ENCODE measurements at regions not wholly inside any gene's neighbourhood (a gene's known extent, or its start where the extent isn't known, plus 50 kb on each side); places are given as distances from the start of the nearest gene placed in this dataset.

DNA sequence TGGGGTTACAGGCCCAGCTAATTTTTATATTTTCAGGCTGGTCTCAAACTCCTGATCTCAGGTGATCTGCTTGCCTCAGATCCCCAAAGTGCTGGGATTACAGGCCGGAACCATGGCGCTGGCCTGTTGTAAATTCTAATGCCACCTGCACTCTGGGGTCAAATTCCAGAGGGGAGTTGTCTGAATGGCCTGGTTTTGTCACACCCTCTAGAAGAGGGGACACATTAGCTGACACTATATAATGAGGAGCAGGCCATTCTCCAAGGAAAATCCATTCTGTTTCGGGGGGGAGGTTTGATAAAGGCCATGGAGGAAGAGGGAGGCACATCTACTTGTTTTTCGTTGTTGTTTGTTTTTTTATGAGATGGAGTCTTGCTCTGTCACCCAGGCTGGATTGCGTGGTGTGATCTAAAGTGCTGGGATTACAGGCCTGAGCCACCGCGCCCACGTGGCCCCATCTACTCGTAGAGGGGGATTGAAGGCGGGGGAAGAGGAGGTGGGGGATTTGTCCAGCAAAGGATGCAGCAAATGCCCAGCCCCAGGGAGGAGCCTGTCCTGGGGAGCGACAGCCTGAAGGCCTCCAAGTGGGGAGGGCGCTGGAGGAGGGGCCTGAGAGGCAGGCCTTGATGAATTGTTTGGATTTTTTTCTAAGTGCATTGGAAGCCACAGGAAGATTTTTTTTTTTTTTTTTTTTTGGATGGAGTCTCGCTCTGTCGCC lies 78.4 kb upstream of the SLC45A1 start:
- TF ChIP-seq, protein P1, sequence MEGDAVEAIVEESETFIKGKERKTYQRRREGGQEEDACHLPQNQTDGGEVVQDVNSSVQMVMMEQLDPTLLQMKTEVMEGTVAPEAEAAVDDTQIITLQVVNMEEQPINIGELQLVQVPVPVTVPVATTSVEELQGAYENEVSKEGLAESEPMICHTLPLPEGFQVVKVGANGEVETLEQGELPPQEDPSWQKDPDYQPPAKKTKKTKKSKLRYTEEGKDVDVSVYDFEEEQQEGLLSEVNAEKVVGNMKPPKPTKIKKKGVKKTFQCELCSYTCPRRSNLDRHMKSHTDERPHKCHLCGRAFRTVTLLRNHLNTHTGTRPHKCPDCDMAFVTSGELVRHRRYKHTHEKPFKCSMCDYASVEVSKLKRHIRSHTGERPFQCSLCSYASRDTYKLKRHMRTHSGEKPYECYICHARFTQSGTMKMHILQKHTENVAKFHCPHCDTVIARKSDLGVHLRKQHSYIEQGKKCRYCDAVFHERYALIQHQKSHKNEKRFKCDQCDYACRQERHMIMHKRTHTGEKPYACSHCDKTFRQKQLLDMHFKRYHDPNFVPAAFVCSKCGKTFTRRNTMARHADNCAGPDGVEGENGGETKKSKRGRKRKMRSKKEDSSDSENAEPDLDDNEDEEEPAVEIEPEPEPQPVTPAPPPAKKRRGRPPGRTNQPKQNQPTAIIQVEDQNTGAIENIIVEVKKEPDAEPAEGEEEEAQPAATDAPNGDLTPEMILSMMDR (conservative IDR thresholded peaks at IDR 0.05; ENCODE audit: low read length): no peak
- H3K36me3 ChIP-seq (ENCODE audit: insufficient read depth, low read length): no peaks in the 10 kb centered on the region
- no peak overlapping the region for H3K4me3 ChIP-seq (ENCODE audit: low read length, poor library complexity, severe bottlenecking)
- H3F3A ChIP-seq (ENCODE audit: low read depth): no peaks in the 10 kb centered on the region
- peaks cover 5% of the 10 kb centered on the region for H3K4me1 ChIP-seq (ENCODE audit: insufficient read depth, low read length, poor library complexity, severe bottlenecking)
- H4K20me1 ChIP-seq (ENCODE audit: insufficient read depth, low read length, poor library complexity, severe bottlenecking): no peaks in the 10 kb centered on the region
- no peaks in the 10 kb centered on the region for H3K9me3 ChIP-seq (ENCODE audit: insufficient read depth, low read depth, low read length)
- H3K9me2 ChIP-seq (replicated peaks; ENCODE audit: low read depth, low read length): no peaks in the 10 kb centered on the region
- no peaks in the 10 kb centered on the region for H3K79me2 ChIP-seq (ENCODE audit: insufficient read depth, low read length)
- H2AFZ ChIP-seq (ENCODE audit: low read length): no peak overlapping the region
- no peak overlapping the region for H3K9ac ChIP-seq (ENCODE audit: low read depth, low read length, poor library complexity, severe bottlenecking)
- H3K4me2 ChIP-seq (ENCODE audit: low read depth, low read length, poor library complexity, severe bottlenecking): no peak overlapping the region
- H3K27me3 ChIP-seq (ENCODE audit: insufficient read depth, low read length, poor library complexity, severe bottlenecking): no peaks in the 10 kb centered on the region

DNA sequence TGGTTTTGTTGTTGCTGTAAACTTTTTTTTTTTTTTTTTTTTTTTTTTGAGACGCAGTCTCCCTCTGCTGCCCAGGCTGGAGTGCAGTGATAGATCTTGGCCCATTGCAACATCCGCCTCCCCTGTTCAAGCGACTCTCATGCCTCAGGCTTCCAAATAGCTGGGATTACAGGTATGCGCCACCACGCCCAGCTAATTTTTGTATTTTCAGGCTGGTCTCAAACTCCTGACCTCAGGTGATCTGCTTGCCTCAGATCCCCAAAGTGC lies 78.9 kb upstream of the SLC45A1 start:
- H3K9me2 ChIP-seq (replicated peaks; ENCODE audit: low read depth, low read length): no peaks in the 10 kb centered on the region
- H3K27me3 ChIP-seq (ENCODE audit: insufficient read depth, low read length, poor library complexity, severe bottlenecking): no peaks in the 10 kb centered on the region
- H3K9me3 ChIP-seq (ENCODE audit: insufficient read depth, low read depth, low read length): no peaks in the 10 kb centered on the region
- no peaks in the 10 kb centered on the region for H3K36me3 ChIP-seq (ENCODE audit: insufficient read depth, low read length)
- no peaks in the 10 kb centered on the region for H3F3A ChIP-seq (ENCODE audit: low read depth)
- H3K9ac ChIP-seq (ENCODE audit: low read depth, low read length, poor library complexity, severe bottlenecking): no peak overlapping the region
- H2AFZ ChIP-seq (ENCODE audit: low read length): no peak overlapping the region
- H3K79me2 ChIP-seq (ENCODE audit: insufficient read depth, low read length): no peaks in the 10 kb centered on the region
- H4K20me1 ChIP-seq (ENCODE audit: insufficient read depth, low read length, poor library complexity, severe bottlenecking): no peaks in the 10 kb centered on the region
- H3K4me2 ChIP-seq (ENCODE audit: low read depth, low read length, poor library complexity, severe bottlenecking): no peak overlapping the region
- peaks cover 5% of the 10 kb centered on the region for H3K4me1 ChIP-seq (ENCODE audit: insufficient read depth, low read length, poor library complexity, severe bottlenecking)
- no peak overlapping the region for H3K4me3 ChIP-seq (ENCODE audit: low read length, poor library complexity, severe bottlenecking)
- TF ChIP-seq, protein P1 (conservative IDR thresholded peaks at IDR 0.05; ENCODE audit: low read length): no peak
- no peak for TF ChIP-seq EZH2phosphoT487 (IDR thresholded peaks at IDR 0.05; ENCODE audit: borderline replicate concordance)

GRCh38 chr1:8238141-8239038 lies 79.5 kb upstream of the SLC45A1 start:
- TF ChIP-seq, protein P1 (conservative IDR thresholded peaks at IDR 0.05; ENCODE audit: low read length): no peak
- no peak for TF ChIP-seq EZH2phosphoT487 (IDR thresholded peaks at IDR 0.05; ENCODE audit: borderline replicate concordance)
- H3K36me3 ChIP-seq (ENCODE audit: insufficient read depth, low read length): no peaks in the 10 kb centered on the region
- no peaks in the 10 kb centered on the region for H3F3A ChIP-seq (ENCODE audit: low read depth)
- no peaks in the 10 kb centered on the region for H3K27me3 ChIP-seq (ENCODE audit: insufficient read depth, low read length, poor library complexity, severe bottlenecking)
- H3K4me2 ChIP-seq (ENCODE audit: low read depth, low read length, poor library complexity, severe bottlenecking): no peak overlapping the region
- no peak overlapping the region for H2AFZ ChIP-seq (ENCODE audit: low read length)
- H4K20me1 ChIP-seq (ENCODE audit: insufficient read depth, low read length, poor library complexity, severe bottlenecking): no peaks in the 10 kb centered on the region
- no peaks in the 10 kb centered on the region for H3K79me2 ChIP-seq (ENCODE audit: insufficient read depth, low read length)
- no peak overlapping the region for H3K9ac ChIP-seq (ENCODE audit: low read depth, low read length, poor library complexity, severe bottlenecking)
- no peaks in the 10 kb centered on the region for H3K9me2 ChIP-seq (replicated peaks; ENCODE audit: low read depth, low read length)
- no peak overlapping the region for H3K4me3 ChIP-seq (ENCODE audit: low read length, poor library complexity, severe bottlenecking)
- H3K4me1 ChIP-seq (ENCODE audit: insufficient read depth, low read length, poor library complexity, severe bottlenecking): peaks cover 5% of the 10 kb centered on the region
- no peaks in the 10 kb centered on the region for H3K9me3 ChIP-seq (ENCODE audit: insufficient read depth, low read depth, low read length)

Measured in Loucy (cell line).